Tibial nerve (tissue), 3 donors: ENCODE measurements at regions not wholly inside any gene's neighbourhood (a gene's known extent, or its start where the extent isn't known, plus 50 kb on each side); places are given as distances from the start of the nearest gene placed in this dataset.

ENCODE experiments used
- POLR2A ChIP-seq, 2 donors: fragments of 450-650 bp; IDR thresholded peaks; one replicate each; pipeline ENCODE4 v1.6.1; 2017; ENCODE audit warnings: antibody characterized with exemption in 2 of 2, mild to moderate bottlenecking in 2 of 2, moderate library complexity in 2 of 2
- TF ChIP-seq, protein P1 (sequence below), 5 experiments: fragments of 200-600 bp in 3 of 5; fragments of 450-650 bp in 2 of 5; sonication (generic) in 3 of 5; IDR thresholded peaks; one replicate each; pipeline ENCODE4 v1.5.1; 2016 to 2019; ENCODE audit warnings: antibody characterized with exemption in 5 of 5, mild to moderate bottlenecking in 3 of 5, moderate library complexity in 2 of 5

- TF ChIP-seq, protein P1, sequence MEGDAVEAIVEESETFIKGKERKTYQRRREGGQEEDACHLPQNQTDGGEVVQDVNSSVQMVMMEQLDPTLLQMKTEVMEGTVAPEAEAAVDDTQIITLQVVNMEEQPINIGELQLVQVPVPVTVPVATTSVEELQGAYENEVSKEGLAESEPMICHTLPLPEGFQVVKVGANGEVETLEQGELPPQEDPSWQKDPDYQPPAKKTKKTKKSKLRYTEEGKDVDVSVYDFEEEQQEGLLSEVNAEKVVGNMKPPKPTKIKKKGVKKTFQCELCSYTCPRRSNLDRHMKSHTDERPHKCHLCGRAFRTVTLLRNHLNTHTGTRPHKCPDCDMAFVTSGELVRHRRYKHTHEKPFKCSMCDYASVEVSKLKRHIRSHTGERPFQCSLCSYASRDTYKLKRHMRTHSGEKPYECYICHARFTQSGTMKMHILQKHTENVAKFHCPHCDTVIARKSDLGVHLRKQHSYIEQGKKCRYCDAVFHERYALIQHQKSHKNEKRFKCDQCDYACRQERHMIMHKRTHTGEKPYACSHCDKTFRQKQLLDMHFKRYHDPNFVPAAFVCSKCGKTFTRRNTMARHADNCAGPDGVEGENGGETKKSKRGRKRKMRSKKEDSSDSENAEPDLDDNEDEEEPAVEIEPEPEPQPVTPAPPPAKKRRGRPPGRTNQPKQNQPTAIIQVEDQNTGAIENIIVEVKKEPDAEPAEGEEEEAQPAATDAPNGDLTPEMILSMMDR (IDR thresholded peaks at IDR 0.05), result no peak
- no peak for TF ChIP-seq POLR2A (IDR thresholded peaks at IDR 0.05)
Observed at GRCh38 chr5:120778491-120779484, 314.7 kb downstream of the PRR16 start.
